K562 (cell line): ENCODE measurements at regions not wholly inside any gene's neighbourhood (a gene's known extent, or its start where the extent isn't known, plus 50 kb on each side); places are given as distances from the start of the nearest gene placed in this dataset.

Experiments used
- ATAC-seq: fragments of 200-7000 bp; cut with Tn5 transposase; 3 replicates; pipeline ENCODE4 v1.9.1; 2020; ENCODE audit warnings: moderate library complexity
- BruUV-seq: library from RNA; stranded (reverse); fragments of 400-500 nt; replicated peaks from 2 replicates; lab custom pipeline; 2021; lab: Mats Ljungman, UMichigan
- CTCF ChIA-PET: fragments of 300-600 bp; formaldehyde crosslinking; extraction: SDS; loops from one replicate; lab custom pipeline; 2021; ENCODE audit warnings: low intra/inter-chr PET ratio; lab: Yijun Ruan, JAX
- POLR2A ChIA-PET: fragments of 300-600, 350-650 bp; sonication (Branson Sonifier 250); formaldehyde crosslinking; extraction: SDS; loops from one replicate; lab custom pipeline; 2021; ENCODE audit warnings: antibody characterized with exemption, inconsistent platforms; lab: Yijun Ruan, JAX
- DNase-seq, 4 experiments: peaks; one replicate each; pipeline versions ENCODE4 v3.0.0 to v3.0.0-alpha.2; 2011 to 2018; ENCODE audit warnings: low spot score in 3 of 4, mixed read lengths in 3 of 4; ENCODE audit errors: extremely low read depth in 1 of 4
- FAIRE-seq: peaks from 2 replicates; lab custom pipeline; 2011; peaks lifted over from hg19 to GRCh38; lab: Jason Lieb, UNC
- H2AFZ ChIP-seq: 2 replicates; pipeline ENCODE4 v1.6.0; 2011; ENCODE audit warnings: low read depth, low read length, control low read depth, inconsistent platforms
- H3K27ac ChIP-seq: fragments of 200-600 bp; 3 replicates; pipeline ENCODE4 v1.8.0; 2011; ENCODE audit warnings: low read depth, mild to moderate bottlenecking, control low read depth, inconsistent platforms, low read length, moderate library complexity, mixed read lengths; ENCODE audit errors: extremely low read depth
- H3K27me3 ChIP-seq, 2 experiments: fragments of 300-600 bp in 1 of 2; 2 replicates in 1 of 2; 3 replicates in 1 of 2; pipeline versions ENCODE4 v1.6.0 to v1.8.0; 2011; ENCODE audit warnings: inconsistent platforms in 2 of 2, low read length in 2 of 2, mild to moderate bottlenecking in 1 of 2, mixed read lengths in 1 of 2, moderate library complexity in 1 of 2; ENCODE audit not compliant: control insufficient read depth in 2 of 2, insufficient read depth in 2 of 2
- H3K36me3 ChIP-seq: fragments of 300-600 bp; 3 replicates; pipeline ENCODE4 v1.8.0; 2011; ENCODE audit warnings: mild to moderate bottlenecking, low read length, inconsistent platforms; ENCODE audit not compliant: control insufficient read depth, insufficient read depth
- H3K4me1 ChIP-seq, 2 experiments: fragments of 200-600 bp in 1 of 2; replicated peaks in 1 of 2; 2 replicates in 1 of 2; 3 replicates in 1 of 2; pipeline versions ENCODE4 v1.5.1 to v1.8.0; 2011; ENCODE audit warnings: inconsistent platforms in 2 of 2, low read length in 2 of 2, mild to moderate bottlenecking in 1 of 2, mixed read lengths in 1 of 2, moderate library complexity in 1 of 2; ENCODE audit not compliant: control insufficient read depth in 2 of 2, insufficient read depth in 2 of 2
- H3K4me2 ChIP-seq: 2 replicates; pipeline ENCODE4 v1.6.1; 2011; ENCODE audit warnings: low read length, control low read depth, inconsistent platforms, mixed read lengths; ENCODE audit not compliant: insufficient read depth
- H3K4me3 ChIP-seq: fragments of 200-600 bp; sonication (generic), shearing (Covaris generic); 2 replicates; pipeline ENCODE4 v1.5.1; 2016; ENCODE audit warnings: control low read depth, inconsistent platforms
- H3K79me2 ChIP-seq: fragments of 200-600 bp; 3 replicates; pipeline ENCODE4 v1.8.0; 2011; ENCODE audit warnings: low read length, inconsistent platforms; ENCODE audit not compliant: control insufficient read depth, insufficient read depth
- H3K9ac ChIP-seq, 2 experiments: 2 replicates each; pipeline versions ENCODE4 v1.6.0 to v1.6.1; 2011; ENCODE audit warnings: low read depth in 2 of 2, low read length in 2 of 2, control low read depth in 1 of 2, inconsistent platforms in 1 of 2, mild to moderate bottlenecking in 1 of 2, mixed read lengths in 1 of 2; ENCODE audit not compliant: insufficient read depth in 1 of 2
- H3K9me1 ChIP-seq: one replicate; pipeline ENCODE4 v1.6.0; 2011; ENCODE audit warnings: inconsistent platforms, mild to moderate bottlenecking, low read length, moderate library complexity; ENCODE audit not compliant: control insufficient read depth, insufficient read depth
- H3K9me3 ChIP-seq: replicated peaks from 2 replicates; pipeline ENCODE4 v1.5.1; 2011; ENCODE audit warnings: low read depth, low read length, inconsistent platforms; ENCODE audit not compliant: control insufficient read depth, insufficient read depth
- H4K20me1 ChIP-seq: replicated peaks from 2 replicates; pipeline ENCODE4 v1.6.1; 2011; ENCODE audit warnings: low read length, inconsistent platforms, mixed read lengths; ENCODE audit not compliant: control insufficient read depth, insufficient read depth
- BRCA1 ChIP-seq, 2 experiments: fragments of 450-650 bp in 1 of 2; sonication (generic) in 1 of 2; formaldehyde crosslinking in 1 of 2; IDR thresholded peaks; 2 replicates each; pipeline versions ENCODE4 v1.5.0 to v1.6.1; 2017 to 2020; ENCODE audit warnings: mild to moderate bottlenecking in 1 of 2, missing genetic modification reagents in 1 of 2
- CBFB ChIP-seq: sonication (generic); formaldehyde crosslinking; IDR thresholded peaks from 2 replicates; pipeline ENCODE4 v1.4.0; 2020; ENCODE audit warnings: mild to moderate bottlenecking, missing genetic modification reagents
- NCOA4 ChIP-seq: fragments of 450-650 bp; IDR thresholded peaks from 2 replicates; pipeline ENCODE4 v1.6.1; 2018; ENCODE audit warnings: mild to moderate bottlenecking; ENCODE audit not compliant: partially characterized antibody
- NFYB ChIP-seq: IDR thresholded peaks from 2 replicates; pipeline ENCODE4 v1.6.1; 2011; ENCODE audit warnings: mild to moderate bottlenecking, moderate library complexity; ENCODE audit not compliant: insufficient read length; ENCODE audit errors: extremely low read depth
- PTBP1 ChIP-seq: fragments of 200-400 bp; formaldehyde crosslinking; IDR thresholded peaks from 2 replicates; pipeline ENCODE4 v1.6.1; 2017; ENCODE audit warnings: low read depth, low read length
- RB1 ChIP-seq: fragments of 450-650 bp; IDR thresholded peaks from 2 replicates; pipeline ENCODE4 v1.6.1; 2017; ENCODE audit warnings: low read depth, mild to moderate bottlenecking
- SIRT6 ChIP-seq: IDR thresholded peaks from one replicate; pipeline ENCODE4 v1.6.1; 2012; ENCODE audit warnings: low read depth, mild to moderate bottlenecking, control low read depth, inconsistent platforms, low read length, moderate library complexity
- SRF ChIP-seq, 2 experiments: fragments of 250-450, 450-650 bp in 1 of 2; sonication (Bioruptor Pico) in 1 of 2; sonication (generic) in 1 of 2; formaldehyde crosslinking; IDR thresholded peaks; 2 replicates each; pipeline versions ENCODE4 v1.5.0 to v1.5.1; 2020 to 2022; ENCODE audit warnings: mild to moderate bottlenecking in 1 of 2, missing genetic modification reagents in 1 of 2
- TAF9B ChIP-seq: fragments of 450-650 bp; IDR thresholded peaks from 2 replicates; pipeline ENCODE4 v1.6.1; 2018; ENCODE audit warnings: mild to moderate bottlenecking; ENCODE audit not compliant: partially characterized antibody
- ZFPM2 ChIP-seq: fragments of 250-450 bp; sonication (Bioruptor Pico); IDR thresholded peaks from 2 replicates; pipeline ENCODE4 v1.5.1; 2022; ENCODE audit warnings: mild to moderate bottlenecking
- WGBS: fragments of 100-300 bp; shearing (Covaris generic); methylation state at CpG from one replicate; pipeline ENCODE4 v1.1.6; 2016; ENCODE audit warnings: low coverage, mixed read lengths; ENCODE audit not compliant: insufficient coverage; ENCODE audit errors: missing lambda C conversion rate; 5-methylcytosine and 5-hydroxymethylcytosine counted together
- in situ Hi-C: fragments of 300-500 bp; cut with MboI; formaldehyde crosslinking; loops from 4 replicates; pipeline ENCODE4 v1.15.0; 2018; ENCODE audit warnings: inconsistent platforms, mixed read lengths
- intact Hi-C: fragments of 100-400 bp; cut with micrococcal nuclease; formaldehyde crosslinking; loops from 2 replicates; pipeline ENCODE4 v1.14.2; 2022
- TF ChIP-seq, protein P1 (sequence below): sonication (generic); formaldehyde crosslinking; IDR thresholded peaks from 2 replicates; pipeline ENCODE4 v1.8.0; 2022; ENCODE audit warnings: mild to moderate bottlenecking, missing genetic modification reagents
- TF ChIP-seq, protein P2 (sequence below): fragments of 450-650 bp; IDR thresholded peaks from 2 replicates; pipeline ENCODE4 v1.6.1; 2016; ENCODE audit warnings: missing biosample characterization, missing genetic modification characterization
- TF ChIP-seq, protein P3 (sequence below), 2 experiments: fragments of 450-650 bp in 1 of 2; sonication (generic) in 1 of 2; formaldehyde crosslinking; conservative IDR thresholded peaks; 2 replicates each; pipeline versions ENCODE4 v1.4.0 to v1.8.1; 2020 to 2022; ENCODE audit warnings: mild to moderate bottlenecking in 1 of 2, missing genetic modification reagents in 1 of 2
- TF ChIP-seq, protein P4 (sequence below): sonication (generic); formaldehyde crosslinking; IDR thresholded peaks from 2 replicates; pipeline ENCODE4 v1.8.0; 2023; ENCODE audit warnings: mild to moderate bottlenecking, missing genetic modification reagents

DNA sequence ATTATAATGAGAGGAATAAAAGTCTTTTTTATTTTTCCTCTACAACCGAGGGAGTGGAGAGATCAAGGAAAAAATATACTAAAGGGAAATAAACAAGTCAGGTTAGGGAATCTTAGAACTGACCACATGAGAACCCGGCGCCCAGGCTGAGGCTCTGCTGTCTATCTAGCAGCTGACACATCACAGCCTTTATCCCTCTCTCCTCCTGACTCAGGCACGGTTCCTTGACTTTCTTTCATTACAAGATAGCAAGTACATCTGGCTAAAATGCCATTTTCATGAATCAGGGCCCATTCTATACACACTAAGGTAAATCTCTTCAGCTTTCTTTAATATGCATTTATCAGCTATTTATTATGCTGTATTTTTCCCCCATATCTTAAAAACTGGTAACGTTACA, 296.0 kb downstream of the TMX3 start:
- Histone ChIP-seq H3K79me2 (no peaks in the 10 kb centered on the region), H3K4me3 (no peak overlapping the region), H3K9me3 (no peaks in the 10 kb centered on the region), H4K20me1 (no peaks in the 10 kb centered on the region), H3K27ac (no peak overlapping the region), H3K9me1 (no peaks in the 10 kb centered on the region), H3K27me3 (no peaks in the 10 kb centered on the region), H2AFZ (no peak overlapping the region), H3K9ac (no peak overlapping the region), H3K36me3 (no peaks in the 10 kb centered on the region), H3K4me1 (no peaks in the 10 kb centered on the region), H3K4me2 (no peak overlapping the region)
- FAIRE-seq = no peak
- no peak for DNase-seq
- BruUV-seq = no TSS peak
- 0% methylated on average over 5 of the region's 5 CpGs for WGBS
- intact Hi-C loops = no loop called here
- in situ Hi-C loops = no loop called here
- ChIA-PET POLR2A (no interaction called here), CTCF (no interaction called here)
- TF ChIP-seq ZFPM2 (CRISPR knock-in tag) (no peak), TAF9B (no peak), BRCA1 (IDR thresholded peaks at IDR 0.05) (no peak), BRCA1 (CRISPR knock-in tag; IDR thresholded peaks at IDR 0.05) (no peak), NFYB (no peak), RB1 (no peak), PTBP1 (no peak), CBFB (CRISPR knock-in tag) (no peak), NCOA4 (no peak), SIRT6 (no peak), SRF (CRISPR knock-in tag; IDR thresholded peaks at IDR 0.05) (no peak)
- TF ChIP-seq, protein P1, sequence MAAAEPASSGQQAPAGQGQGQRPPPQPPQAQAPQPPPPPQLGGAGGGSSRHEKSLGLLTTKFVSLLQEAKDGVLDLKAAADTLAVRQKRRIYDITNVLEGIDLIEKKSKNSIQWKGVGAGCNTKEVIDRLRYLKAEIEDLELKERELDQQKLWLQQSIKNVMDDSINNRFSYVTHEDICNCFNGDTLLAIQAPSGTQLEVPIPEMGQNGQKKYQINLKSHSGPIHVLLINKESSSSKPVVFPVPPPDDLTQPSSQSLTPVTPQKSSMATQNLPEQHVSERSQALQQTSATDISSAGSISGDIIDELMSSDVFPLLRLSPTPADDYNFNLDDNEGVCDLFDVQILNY (CRISPR knock-in tag) = no peak
- TF ChIP-seq, protein P2, sequence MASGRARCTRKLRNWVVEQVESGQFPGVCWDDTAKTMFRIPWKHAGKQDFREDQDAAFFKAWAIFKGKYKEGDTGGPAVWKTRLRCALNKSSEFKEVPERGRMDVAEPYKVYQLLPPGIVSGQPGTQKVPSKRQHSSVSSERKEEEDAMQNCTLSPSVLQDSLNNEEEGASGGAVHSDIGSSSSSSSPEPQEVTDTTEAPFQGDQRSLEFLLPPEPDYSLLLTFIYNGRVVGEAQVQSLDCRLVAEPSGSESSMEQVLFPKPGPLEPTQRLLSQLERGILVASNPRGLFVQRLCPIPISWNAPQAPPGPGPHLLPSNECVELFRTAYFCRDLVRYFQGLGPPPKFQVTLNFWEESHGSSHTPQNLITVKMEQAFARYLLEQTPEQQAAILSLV (tag) = no peak
- TF ChIP-seq, protein P3, sequence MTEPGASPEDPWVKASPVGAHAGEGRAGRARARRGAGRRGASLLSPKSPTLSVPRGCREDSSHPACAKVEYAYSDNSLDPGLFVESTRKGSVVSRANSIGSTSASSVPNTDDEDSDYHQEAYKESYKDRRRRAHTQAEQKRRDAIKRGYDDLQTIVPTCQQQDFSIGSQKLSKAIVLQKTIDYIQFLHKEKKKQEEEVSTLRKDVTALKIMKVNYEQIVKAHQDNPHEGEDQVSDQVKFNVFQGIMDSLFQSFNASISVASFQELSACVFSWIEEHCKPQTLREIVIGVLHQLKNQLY (CRISPR knock-in tag; conservative IDR thresholded peaks at IDR 0.05) = no peak
- TF ChIP-seq, protein P4, sequence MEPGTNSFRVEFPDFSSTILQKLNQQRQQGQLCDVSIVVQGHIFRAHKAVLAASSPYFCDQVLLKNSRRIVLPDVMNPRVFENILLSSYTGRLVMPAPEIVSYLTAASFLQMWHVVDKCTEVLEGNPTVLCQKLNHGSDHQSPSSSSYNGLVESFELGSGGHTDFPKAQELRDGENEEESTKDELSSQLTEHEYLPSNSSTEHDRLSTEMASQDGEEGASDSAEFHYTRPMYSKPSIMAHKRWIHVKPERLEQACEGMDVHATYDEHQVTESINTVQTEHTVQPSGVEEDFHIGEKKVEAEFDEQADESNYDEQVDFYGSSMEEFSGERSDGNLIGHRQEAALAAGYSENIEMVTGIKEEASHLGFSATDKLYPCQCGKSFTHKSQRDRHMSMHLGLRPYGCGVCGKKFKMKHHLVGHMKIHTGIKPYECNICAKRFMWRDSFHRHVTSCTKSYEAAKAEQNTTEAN (CRISPR knock-in tag) = no peak
- no peak for ATAC-seq
